HG03457 (cell line): ENCODE measurements at regions not wholly inside any gene's neighbourhood (a gene's known extent, or its start where the extent isn't known, plus 50 kb on each side); places are given as distances from the start of the nearest gene placed in this dataset.

ENCODE experiments used
- ATAC-seq: cut with Tn5 transposase; IDR thresholded peaks from one replicate; pipeline ENCODE4 v1.9.1; 2021; ENCODE audit warnings: moderate number of reproducible peaks; ENCODE audit not compliant: unreplicated experiment

GRCh38 chr20:40545478-40545877 is 143.6 kb downstream of the MAFB start:
- no peak for ATAC-seq

- no peak for ATAC-seq
These were observed 147.0 kb downstream of the MAFB start for GRCh38 chr20:40542065-40542464.

- ATAC-seq, result no peak
These were observed 148.9 kb downstream of the MAFB start for GRCh38 chr20:40540166-40540565.

GRCh38 chr20:40538131-40538530 is 150.9 kb downstream of the MAFB start:
- ATAC-seq, result no peak

GRCh38 chr20:40536808-40537207 is 152.2 kb downstream of the MAFB start:
- no peak for ATAC-seq

- no peak for ATAC-seq
These were observed 153.2 kb downstream of the MAFB start for GRCh38 chr20:40535816-40536215.

GRCh38 chr20:40532103-40532502 is 156.9 kb downstream of the MAFB start:
- ATAC-seq, result no peak

- ATAC-seq, result no peak
These were observed 163.7 kb downstream of the MAFB start for GRCh38 chr20:40525351-40525750.

GRCh38 chr20:40524071-40524470 is 165.0 kb downstream of the MAFB start:
- no peak for ATAC-seq

GRCh38 chr20:40522405-40522804 is 166.6 kb downstream of the MAFB start:
- ATAC-seq, result no peak

GRCh38 chr20:40521962-40522361 is 167.1 kb downstream of the MAFB start:
- ATAC-seq, result no peak

GRCh38 chr20:40519918-40520317 is 169.1 kb downstream of the MAFB start:
- no peak for ATAC-seq

- no peak for ATAC-seq
These were observed 176.0 kb downstream of the MAFB start for GRCh38 chr20:40512994-40513393.

GRCh38 chr20:40512591-40512990 is 176.4 kb downstream of the MAFB start:
- ATAC-seq, result no peak

GRCh38 chr20:40511478-40511877 is 177.6 kb downstream of the MAFB start:
- ATAC-seq, result no peak

- ATAC-seq, result no peak
These were observed 178.4 kb downstream of the MAFB start for GRCh38 chr20:40510622-40511021.

- no peak for ATAC-seq
These were observed 180.2 kb downstream of the MAFB start for GRCh38 chr20:40508821-40509220.

- ATAC-seq, result no peak
These were observed 182.5 kb downstream of the MAFB start for GRCh38 chr20:40506537-40506939.

- no peak for ATAC-seq
These were observed 185.9 kb downstream of the MAFB start for GRCh38 chr20:40503119-40503518.

GRCh38 chr20:40502576-40502975 is 186.5 kb downstream of the MAFB start:
- no peak for ATAC-seq

- ATAC-seq, result no peak
These were observed 189.6 kb downstream of the MAFB start for GRCh38 chr20:40499391-40499790.

- ATAC-seq, result no peak
These were observed 190.9 kb downstream of the MAFB start for GRCh38 chr20:40497899-40498691.

GRCh38 chr20:40495956-40496355 is 193.1 kb downstream of the MAFB start:
- ATAC-seq, result no peak
